GM18907 (cell line): ENCODE measurements at regions not wholly inside any gene's neighbourhood (a gene's known extent, or its start where the extent isn't known, plus 50 kb on each side); places are given as distances from the start of the nearest gene placed in this dataset.
"Not testable (repeated sequence)": the region's sequence is repeated elsewhere in the genome, so short reads cannot be mapped to it uniquely, and the experiment has no call there.

Experiments
- ATAC-seq: cut with Tn5 transposase; IDR thresholded peaks from one replicate; pipeline ENCODE4 v1.9.1; 2021; ENCODE audit warnings: mild to moderate bottlenecking, moderate library complexity; ENCODE audit not compliant: unreplicated experiment

GRCh38 chr4:145255311-145255710 is 74.9 kb upstream of the OTUD4 start:
- ATAC-seq: not testable (repeated sequence)

DNA sequence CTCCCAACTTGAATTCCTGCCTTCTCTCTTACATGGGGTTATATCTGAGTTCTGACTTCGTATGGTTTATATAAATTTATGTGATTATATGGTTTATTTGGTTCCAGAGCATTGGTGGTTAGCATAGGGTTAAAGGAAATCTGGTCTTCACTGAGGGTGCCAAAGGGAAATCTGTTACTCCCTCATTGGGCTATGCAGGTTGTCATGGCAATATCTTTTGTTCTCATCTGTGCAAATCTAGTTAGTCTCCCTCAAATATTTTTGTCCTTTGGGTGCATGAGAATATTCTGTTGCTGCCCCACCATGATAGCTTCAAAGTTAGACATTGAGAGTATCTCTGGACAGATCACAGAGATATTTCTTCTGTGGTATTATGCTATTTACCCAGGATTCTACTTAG is 71.8 kb upstream of the OTUD4 start:
- no peak for ATAC-seq

DNA sequence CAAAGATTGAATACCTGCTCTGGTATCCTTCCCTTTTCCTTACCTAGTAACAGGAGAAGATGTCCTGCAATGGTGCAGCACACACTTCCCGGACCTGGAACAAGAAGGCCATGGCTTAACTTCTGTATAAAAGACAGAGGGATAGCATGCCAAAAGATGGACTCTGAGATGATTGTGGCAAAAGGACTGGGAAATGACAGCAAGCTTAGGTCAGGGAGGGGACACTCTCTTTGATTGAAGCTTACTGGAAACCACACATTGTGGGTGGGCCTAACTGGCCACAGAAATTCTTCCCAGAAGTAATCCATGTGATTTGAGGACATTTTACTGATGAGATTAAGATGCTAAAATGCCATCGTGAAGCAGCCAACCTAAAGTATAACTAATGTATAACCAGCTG is 71.0 kb upstream of the OTUD4 start:
- ATAC-seq: no peak

GRCh38 chr4:145248971-145249370 is 68.6 kb upstream of the OTUD4 start:
- ATAC-seq: no peak

DNA sequence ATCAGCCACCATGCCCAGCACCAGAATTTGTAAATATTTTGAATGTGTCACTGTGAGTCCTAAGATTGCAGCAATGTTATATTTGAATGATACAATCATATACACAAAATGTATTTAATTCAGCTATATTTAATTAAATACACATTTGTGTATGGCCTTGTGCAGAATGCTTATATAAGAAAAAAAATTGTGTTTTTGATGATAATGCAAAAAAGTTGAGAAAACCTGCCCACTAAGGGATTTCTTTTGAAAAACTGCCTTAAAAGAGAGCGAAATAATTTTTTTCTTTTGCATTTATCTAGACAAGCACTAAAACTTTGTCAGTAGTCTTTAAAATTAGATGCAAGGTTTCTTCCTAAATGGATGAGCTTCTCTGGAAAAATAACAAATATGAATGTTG is 68.1 kb upstream of the OTUD4 start:
- ATAC-seq: no peak

DNA sequence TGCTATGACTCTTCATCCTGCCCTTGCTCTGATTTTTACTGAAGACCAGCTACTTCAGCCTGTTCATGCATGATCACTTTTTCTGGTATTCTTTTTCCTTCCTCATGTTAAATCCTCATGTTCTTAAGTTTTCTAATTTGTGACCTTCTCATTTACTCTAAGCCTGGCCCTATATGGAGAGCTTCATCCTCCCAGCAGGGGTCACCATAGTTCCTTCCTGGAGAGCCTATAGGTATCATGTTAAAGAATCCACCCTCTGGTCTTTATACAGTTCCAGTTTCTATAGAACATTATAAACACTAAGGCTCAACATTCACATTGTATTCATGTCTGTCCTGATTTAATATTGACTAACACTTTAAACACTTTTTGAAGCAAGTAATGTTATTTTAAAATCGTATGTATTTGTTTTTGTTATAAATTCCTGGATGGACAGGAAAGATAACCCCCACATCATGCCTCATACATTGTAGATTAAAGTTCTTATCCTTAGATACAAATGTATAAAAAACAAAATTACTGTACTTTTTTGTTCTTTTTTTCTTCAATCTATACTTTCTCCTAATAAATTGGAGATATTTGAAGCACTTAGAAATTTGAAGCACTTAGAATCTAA is 53.8 kb upstream of the OTUD4 start:
- peak; percentile 99 for ATAC-seq

- no peak for ATAC-seq
These were observed 51.7 kb upstream of the OTUD4 start for GRCh38 chr4:145231906-145232700.

GRCh38 chr4:145230726-145231125 is 50.3 kb upstream of the OTUD4 start:
- ATAC-seq: no peak
